ENCODE measurements at regions not wholly inside any gene's neighbourhood (a gene's known extent, or its start where the extent isn't known, plus 50 kb on each side); places are given as distances from the start of the nearest gene placed in this dataset.

DNA sequence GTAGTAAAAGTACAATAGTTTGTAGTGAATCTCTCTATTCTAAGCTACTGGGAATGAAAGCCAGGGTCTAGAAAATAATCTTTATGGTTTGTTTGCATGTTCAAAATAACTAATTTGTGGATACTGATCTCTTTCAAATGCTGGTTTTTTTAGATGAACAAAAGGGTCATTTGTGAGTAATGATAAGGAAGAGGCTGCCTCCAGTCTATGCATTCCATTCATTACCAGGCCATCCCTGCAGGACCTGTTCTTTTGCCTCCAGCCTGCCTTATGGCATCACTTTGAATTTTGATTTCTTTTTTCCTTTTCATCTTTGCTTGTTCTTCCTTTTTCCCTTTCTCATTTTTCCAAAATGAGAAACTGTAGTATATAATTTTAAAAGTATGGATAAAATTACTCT lies 312.3 kb downstream of the CWC27 start:
- TF ChIP-seq, protein P1, sequence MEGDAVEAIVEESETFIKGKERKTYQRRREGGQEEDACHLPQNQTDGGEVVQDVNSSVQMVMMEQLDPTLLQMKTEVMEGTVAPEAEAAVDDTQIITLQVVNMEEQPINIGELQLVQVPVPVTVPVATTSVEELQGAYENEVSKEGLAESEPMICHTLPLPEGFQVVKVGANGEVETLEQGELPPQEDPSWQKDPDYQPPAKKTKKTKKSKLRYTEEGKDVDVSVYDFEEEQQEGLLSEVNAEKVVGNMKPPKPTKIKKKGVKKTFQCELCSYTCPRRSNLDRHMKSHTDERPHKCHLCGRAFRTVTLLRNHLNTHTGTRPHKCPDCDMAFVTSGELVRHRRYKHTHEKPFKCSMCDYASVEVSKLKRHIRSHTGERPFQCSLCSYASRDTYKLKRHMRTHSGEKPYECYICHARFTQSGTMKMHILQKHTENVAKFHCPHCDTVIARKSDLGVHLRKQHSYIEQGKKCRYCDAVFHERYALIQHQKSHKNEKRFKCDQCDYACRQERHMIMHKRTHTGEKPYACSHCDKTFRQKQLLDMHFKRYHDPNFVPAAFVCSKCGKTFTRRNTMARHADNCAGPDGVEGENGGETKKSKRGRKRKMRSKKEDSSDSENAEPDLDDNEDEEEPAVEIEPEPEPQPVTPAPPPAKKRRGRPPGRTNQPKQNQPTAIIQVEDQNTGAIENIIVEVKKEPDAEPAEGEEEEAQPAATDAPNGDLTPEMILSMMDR (IDR thresholded peaks at IDR 0.05): no peak
- TF ChIP-seq POLR2A (IDR thresholded peaks at IDR 0.05): no peak
